GM13976 (cell line): ENCODE measurements at regions not wholly inside any gene's neighbourhood (a gene's known extent, or its start where the extent isn't known, plus 50 kb on each side); places are given as distances from the start of the nearest gene placed in this dataset.
"Not testable (repeated sequence)": the region's sequence is repeated elsewhere in the genome, so short reads cannot be mapped to it uniquely, and the experiment has no call there.

Experiments used
- DNase-seq: peaks from one replicate; pipeline ENCODE4 v3.0.0; 2012; ENCODE audit warnings: low spot score
- in situ Hi-C: fragments of 300-500 bp; cut with MboI; formaldehyde crosslinking; loops from one replicate; pipeline ENCODE4 v1.12.0; 2022; ENCODE audit warnings: low sequenced_read_pairs, mixed read lengths, inconsistent platforms; ENCODE audit not compliant: unreplicated experiment
- TF ChIP-seq, protein P1 (sequence below): IDR thresholded peaks from 2 replicates; pipeline ENCODE4 v1.5.1; 2012; ENCODE audit warnings: borderline replicate concordance, mild to moderate bottlenecking; ENCODE audit not compliant: insufficient read depth; ENCODE audit errors: extremely low read depth, missing control alignments, control extremely low read depth

GRCh38 chrX:138875472-138875871 lies 164.0 kb upstream of the FGF13 start:
- TF ChIP-seq, protein P1, sequence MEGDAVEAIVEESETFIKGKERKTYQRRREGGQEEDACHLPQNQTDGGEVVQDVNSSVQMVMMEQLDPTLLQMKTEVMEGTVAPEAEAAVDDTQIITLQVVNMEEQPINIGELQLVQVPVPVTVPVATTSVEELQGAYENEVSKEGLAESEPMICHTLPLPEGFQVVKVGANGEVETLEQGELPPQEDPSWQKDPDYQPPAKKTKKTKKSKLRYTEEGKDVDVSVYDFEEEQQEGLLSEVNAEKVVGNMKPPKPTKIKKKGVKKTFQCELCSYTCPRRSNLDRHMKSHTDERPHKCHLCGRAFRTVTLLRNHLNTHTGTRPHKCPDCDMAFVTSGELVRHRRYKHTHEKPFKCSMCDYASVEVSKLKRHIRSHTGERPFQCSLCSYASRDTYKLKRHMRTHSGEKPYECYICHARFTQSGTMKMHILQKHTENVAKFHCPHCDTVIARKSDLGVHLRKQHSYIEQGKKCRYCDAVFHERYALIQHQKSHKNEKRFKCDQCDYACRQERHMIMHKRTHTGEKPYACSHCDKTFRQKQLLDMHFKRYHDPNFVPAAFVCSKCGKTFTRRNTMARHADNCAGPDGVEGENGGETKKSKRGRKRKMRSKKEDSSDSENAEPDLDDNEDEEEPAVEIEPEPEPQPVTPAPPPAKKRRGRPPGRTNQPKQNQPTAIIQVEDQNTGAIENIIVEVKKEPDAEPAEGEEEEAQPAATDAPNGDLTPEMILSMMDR, result no peak
- in situ Hi-C loops, result no loop called here
- no peak for DNase-seq

DNA sequence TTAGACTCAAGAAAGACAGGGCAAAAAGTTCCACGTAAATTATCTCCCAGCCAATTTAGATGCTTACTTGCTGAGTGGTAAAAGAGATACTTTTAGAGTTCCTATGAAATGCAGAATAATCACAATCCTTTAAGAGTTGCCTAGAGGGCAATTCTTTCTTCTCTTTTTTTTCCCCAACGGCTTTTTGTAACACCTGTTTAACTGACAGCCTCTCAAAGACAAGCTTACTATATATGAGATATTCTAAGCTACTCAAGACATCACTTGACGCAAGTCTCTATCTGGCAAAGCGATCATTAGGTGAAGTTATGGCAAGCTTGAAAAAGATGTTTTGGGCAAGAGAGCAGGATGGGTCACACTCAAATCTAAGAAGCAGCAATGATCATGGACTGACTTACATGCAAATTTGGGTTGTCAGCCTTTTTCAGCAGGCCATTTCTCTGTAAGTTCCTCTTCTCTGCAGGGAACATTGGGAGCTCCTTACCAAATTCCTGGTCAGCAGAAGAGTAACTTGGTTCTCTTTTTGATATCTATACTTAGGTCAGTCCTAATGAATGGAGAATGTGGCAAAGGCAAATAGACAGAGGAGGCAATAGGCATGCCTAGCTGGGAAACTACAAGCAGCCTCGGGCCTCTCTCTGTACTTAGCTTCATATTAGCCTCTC lies 162.9 kb upstream of the FGF13 start:
- DNase-seq, result no peak
- in situ Hi-C loops, result no loop called here
- TF ChIP-seq, protein P1, result no peak

GRCh38 chrX:138873640-138874039 lies 162.1 kb upstream of the FGF13 start:
- DNase-seq, in situ Hi-C loops: not testable (repeated sequence)

- in situ Hi-C loops, result no loop called here
- no peak for DNase-seq
- TF ChIP-seq, protein P1, result no peak
These were observed 161.0 kb upstream of the FGF13 start for GRCh38 chrX:138872537-138872936.

DNA sequence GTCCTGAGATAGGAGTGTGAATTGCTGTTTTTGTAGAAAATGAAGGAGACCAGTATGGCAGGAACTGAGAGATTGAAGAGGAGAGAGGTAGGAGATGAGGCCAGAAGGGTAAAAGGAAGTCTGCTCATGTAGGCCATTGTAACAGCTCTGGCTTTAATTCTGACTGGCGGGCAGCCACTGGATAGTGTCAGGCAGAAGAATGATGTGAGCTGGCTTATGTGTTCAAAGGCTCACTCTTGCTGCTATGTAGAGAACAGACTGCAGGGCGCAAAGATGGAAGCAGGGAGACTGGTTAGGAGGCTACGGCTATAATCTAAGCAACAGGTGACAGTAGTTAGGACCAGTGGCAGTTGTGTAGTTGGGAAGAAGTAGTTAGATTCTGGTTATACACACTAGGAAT lies 160.2 kb upstream of the FGF13 start:
- TF ChIP-seq, protein P1, result no peak
- in situ Hi-C loops, result no loop called here

DNA sequence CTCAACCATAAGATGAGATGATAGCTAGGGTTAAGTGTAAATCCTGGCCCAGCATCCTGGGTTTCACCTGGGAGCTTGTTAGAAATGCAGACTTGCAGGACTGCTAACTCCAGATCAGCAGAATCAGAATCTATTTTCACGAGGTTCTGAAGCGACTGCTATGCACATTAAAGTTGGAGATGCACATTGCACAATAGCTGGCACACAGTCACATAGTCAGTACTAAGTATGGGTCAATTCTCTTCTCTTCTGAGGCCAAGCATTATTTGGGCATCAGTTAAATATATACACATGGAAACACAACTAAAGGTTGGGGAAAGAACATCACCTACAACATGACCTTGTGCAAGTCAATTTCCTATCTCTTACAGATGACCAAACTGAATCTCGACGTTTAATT lies 155.1 kb upstream of the FGF13 start:
- TF ChIP-seq, protein P1, result no peak
- no peak for DNase-seq
- in situ Hi-C loops, result no loop called here

More for the DNA sequence above, 160.2 kb upstream of the FGF13 start:
- DNase-seq, result no peak

GRCh38 chrX:138865093-138865649 lies 153.7 kb upstream of the FGF13 start:
- no peak for DNase-seq
- in situ Hi-C loops, result no loop called here
- TF ChIP-seq, protein P1, result no peak
